ENCODE measurements at regions not wholly inside any gene's neighbourhood (a gene's known extent, or its start where the extent isn't known, plus 50 kb on each side); places are given as distances from the start of the nearest gene placed in this dataset.

DNA sequence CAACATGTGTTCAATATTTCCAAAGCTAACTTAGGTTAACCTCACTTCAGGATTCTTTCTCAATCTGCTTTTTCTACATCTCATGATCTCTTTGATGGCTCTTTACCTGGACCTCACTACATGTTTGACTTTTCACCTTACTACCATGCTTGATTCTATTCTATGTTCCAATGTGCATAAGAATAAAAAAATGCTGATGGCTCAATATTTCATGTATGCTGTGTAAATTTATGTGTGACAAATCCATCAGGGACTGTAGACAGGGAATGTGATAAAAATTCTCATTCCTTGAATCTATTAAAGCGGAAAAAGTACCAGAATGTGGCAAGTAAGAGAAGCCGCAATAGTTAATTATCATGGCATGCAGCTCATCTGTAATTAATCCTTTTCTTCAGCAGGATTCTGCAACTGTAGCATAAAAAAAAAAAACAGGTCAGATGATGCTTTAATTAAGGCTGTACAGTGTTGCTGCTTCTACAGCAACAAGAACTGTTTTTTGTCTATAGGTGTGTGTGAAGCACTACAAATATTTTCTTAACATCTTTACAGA is 276.9 kb upstream of the PRKD1 start:
- Histone ChIP-seq H3K36me3 (ENCODE audit: insufficient read depth, low read length) (no peaks in the 10 kb centered on the region), H3K9ac (ENCODE audit: low read depth, low read length, poor library complexity, severe bottlenecking) (no peak overlapping the region), H3K9me3 (ENCODE audit: insufficient read depth, low read depth, low read length) (no peaks in the 10 kb centered on the region), H3F3A (ENCODE audit: low read depth) (no peaks in the 10 kb centered on the region), H3K27me3 (ENCODE audit: insufficient read depth, low read length, poor library complexity, severe bottlenecking) (no peaks in the 10 kb centered on the region), H3K4me3 (ENCODE audit: low read length, poor library complexity, severe bottlenecking) (no peak overlapping the region), H2AFZ (ENCODE audit: low read length) (no peak overlapping the region), H4K20me1 (ENCODE audit: insufficient read depth, low read length, poor library complexity, severe bottlenecking) (no peaks in the 10 kb centered on the region), H3K9me2 (replicated peaks; ENCODE audit: low read depth, low read length) (no peaks in the 10 kb centered on the region), H3K4me1 (ENCODE audit: insufficient read depth, low read length, poor library complexity, severe bottlenecking) (no peaks in the 10 kb centered on the region), H3K4me2 (ENCODE audit: low read depth, low read length, poor library complexity, severe bottlenecking) (no peak overlapping the region), H3K79me2 (ENCODE audit: insufficient read depth, low read length) (no peaks in the 10 kb centered on the region)
- TF ChIP-seq, protein P1, sequence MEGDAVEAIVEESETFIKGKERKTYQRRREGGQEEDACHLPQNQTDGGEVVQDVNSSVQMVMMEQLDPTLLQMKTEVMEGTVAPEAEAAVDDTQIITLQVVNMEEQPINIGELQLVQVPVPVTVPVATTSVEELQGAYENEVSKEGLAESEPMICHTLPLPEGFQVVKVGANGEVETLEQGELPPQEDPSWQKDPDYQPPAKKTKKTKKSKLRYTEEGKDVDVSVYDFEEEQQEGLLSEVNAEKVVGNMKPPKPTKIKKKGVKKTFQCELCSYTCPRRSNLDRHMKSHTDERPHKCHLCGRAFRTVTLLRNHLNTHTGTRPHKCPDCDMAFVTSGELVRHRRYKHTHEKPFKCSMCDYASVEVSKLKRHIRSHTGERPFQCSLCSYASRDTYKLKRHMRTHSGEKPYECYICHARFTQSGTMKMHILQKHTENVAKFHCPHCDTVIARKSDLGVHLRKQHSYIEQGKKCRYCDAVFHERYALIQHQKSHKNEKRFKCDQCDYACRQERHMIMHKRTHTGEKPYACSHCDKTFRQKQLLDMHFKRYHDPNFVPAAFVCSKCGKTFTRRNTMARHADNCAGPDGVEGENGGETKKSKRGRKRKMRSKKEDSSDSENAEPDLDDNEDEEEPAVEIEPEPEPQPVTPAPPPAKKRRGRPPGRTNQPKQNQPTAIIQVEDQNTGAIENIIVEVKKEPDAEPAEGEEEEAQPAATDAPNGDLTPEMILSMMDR (conservative IDR thresholded peaks at IDR 0.05; ENCODE audit: low read length): no peak
- TF ChIP-seq EZH2phosphoT487 (IDR thresholded peaks at IDR 0.05; ENCODE audit: borderline replicate concordance): no peak

DNA sequence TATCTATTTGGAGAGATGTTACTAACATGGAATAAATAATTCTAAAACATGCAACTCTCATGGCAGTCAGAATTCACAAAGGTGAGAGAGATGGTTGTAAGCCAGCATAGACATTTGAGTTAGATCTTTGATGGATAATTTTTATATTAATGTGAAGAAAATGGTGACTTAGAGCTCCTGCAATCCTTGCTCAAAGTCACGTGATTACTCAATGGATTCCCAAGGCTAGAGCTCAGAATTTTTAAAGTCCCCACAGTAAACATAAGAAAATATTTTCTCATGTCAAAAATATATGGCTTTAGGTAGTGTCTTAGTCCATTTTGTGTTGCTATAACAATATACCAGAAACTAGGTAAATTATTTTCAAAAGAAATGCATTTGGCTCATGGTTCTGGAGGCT is 281.5 kb upstream of the PRKD1 start:
- no peaks in the 10 kb centered on the region for H3K9me3 ChIP-seq (ENCODE audit: insufficient read depth, low read depth, low read length)
- no peaks in the 10 kb centered on the region for H4K20me1 ChIP-seq (ENCODE audit: insufficient read depth, low read length, poor library complexity, severe bottlenecking)
- H3K36me3 ChIP-seq (ENCODE audit: insufficient read depth, low read length): no peaks in the 10 kb centered on the region
- H3K4me2 ChIP-seq (ENCODE audit: low read depth, low read length, poor library complexity, severe bottlenecking): no peak overlapping the region
- H3K79me2 ChIP-seq (ENCODE audit: insufficient read depth, low read length): no peaks in the 10 kb centered on the region
- H3F3A ChIP-seq (ENCODE audit: low read depth): no peaks in the 10 kb centered on the region
- no peak overlapping the region for H3K4me3 ChIP-seq (ENCODE audit: low read length, poor library complexity, severe bottlenecking)
- H3K4me1 ChIP-seq (ENCODE audit: insufficient read depth, low read length, poor library complexity, severe bottlenecking): no peaks in the 10 kb centered on the region
- TF ChIP-seq, protein P1 (conservative IDR thresholded peaks at IDR 0.05; ENCODE audit: low read length): no peak
- TF ChIP-seq EZH2phosphoT487 (IDR thresholded peaks at IDR 0.05; ENCODE audit: borderline replicate concordance): no peak
- no peak overlapping the region for H2AFZ ChIP-seq (ENCODE audit: low read length)
- no peaks in the 10 kb centered on the region for H3K27me3 ChIP-seq (ENCODE audit: insufficient read depth, low read length, poor library complexity, severe bottlenecking)
- no peaks in the 10 kb centered on the region for H3K9me2 ChIP-seq (replicated peaks; ENCODE audit: low read depth, low read length)
- no peak overlapping the region for H3K9ac ChIP-seq (ENCODE audit: low read depth, low read length, poor library complexity, severe bottlenecking)

DNA sequence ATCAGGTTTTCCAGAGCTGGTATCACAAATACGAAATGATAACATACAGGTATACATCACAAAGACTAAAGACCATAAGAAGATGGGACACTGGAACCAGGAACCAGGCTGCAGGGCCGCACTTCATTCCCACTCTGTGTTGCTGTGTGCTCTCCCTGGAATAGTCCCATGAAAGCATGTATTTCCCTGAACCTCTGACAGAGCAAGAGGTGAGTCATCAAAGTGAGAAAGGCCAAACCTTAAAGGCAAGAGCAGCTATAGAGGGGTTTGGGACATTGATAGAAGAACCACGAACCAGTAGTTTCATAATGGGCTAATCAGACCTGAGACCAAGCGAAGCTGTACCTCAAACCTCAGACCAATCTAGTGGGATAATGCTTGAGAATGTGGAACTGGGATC is 283.0 kb upstream of the PRKD1 start:
- H3K79me2 ChIP-seq (ENCODE audit: insufficient read depth, low read length): no peaks in the 10 kb centered on the region
- H4K20me1 ChIP-seq (ENCODE audit: insufficient read depth, low read length, poor library complexity, severe bottlenecking): no peaks in the 10 kb centered on the region
- H3K36me3 ChIP-seq (ENCODE audit: insufficient read depth, low read length): no peaks in the 10 kb centered on the region
- no peak overlapping the region for H2AFZ ChIP-seq (ENCODE audit: low read length)
- no peak overlapping the region for H3K4me3 ChIP-seq (ENCODE audit: low read length, poor library complexity, severe bottlenecking)
- H3K27me3 ChIP-seq (ENCODE audit: insufficient read depth, low read length, poor library complexity, severe bottlenecking): no peaks in the 10 kb centered on the region
- H3K9me2 ChIP-seq (replicated peaks; ENCODE audit: low read depth, low read length): no peaks in the 10 kb centered on the region
- no peak overlapping the region for H3K9ac ChIP-seq (ENCODE audit: low read depth, low read length, poor library complexity, severe bottlenecking)
- H3K4me2 ChIP-seq (ENCODE audit: low read depth, low read length, poor library complexity, severe bottlenecking): no peak overlapping the region
- TF ChIP-seq, protein P1 (conservative IDR thresholded peaks at IDR 0.05; ENCODE audit: low read length): no peak
- TF ChIP-seq EZH2phosphoT487 (IDR thresholded peaks at IDR 0.05; ENCODE audit: borderline replicate concordance): no peak
- H3F3A ChIP-seq (ENCODE audit: low read depth): no peaks in the 10 kb centered on the region
- no peaks in the 10 kb centered on the region for H3K4me1 ChIP-seq (ENCODE audit: insufficient read depth, low read length, poor library complexity, severe bottlenecking)
- H3K9me3 ChIP-seq (ENCODE audit: insufficient read depth, low read depth, low read length): no peaks in the 10 kb centered on the region

Measured in Loucy (cell line).